ENCODE measurements at regions not wholly inside any gene's neighbourhood (a gene's known extent, or its start where the extent isn't known, plus 50 kb on each side); places are given as distances from the start of the nearest gene placed in this dataset.

GRCh38 chr13:65864039-65864438, 1366.1 kb downstream of the PCDH9 start:
- TF ChIP-seq CTCF (IDR thresholded peaks at IDR 0.05; ENCODE audit: low read depth, low read length) (no peak), EZH2phosphoT487 (IDR thresholded peaks at IDR 0.05; ENCODE audit: low read depth) (no peak)
